ENCODE measurements at regions not wholly inside any gene's neighbourhood (a gene's known extent, or its start where the extent isn't known, plus 50 kb on each side); places are given as distances from the start of the nearest gene placed in this dataset.

- H3K9me3 ChIP-seq (ENCODE audit: control extremely low read depth in 1 of 3, control insufficient read depth in 2 of 3, insufficient read depth in 1 of 3, low read length in 2 of 3), result no peaks in the 10 kb centered on the region
- no peak overlapping the region for H3K27ac ChIP-seq (ENCODE audit: low read length in 2 of 2)
- H3K9ac ChIP-seq (ENCODE audit: low read length), result no peak overlapping the region
- no peak overlapping the region for H2AFZ ChIP-seq (ENCODE audit: insufficient read depth, low read depth, low read length, poor library complexity, severe bottlenecking)
- no peaks in the 10 kb centered on the region for H3K4me1 ChIP-seq (ENCODE audit: control insufficient read depth in 2 of 2, insufficient read depth in 2 of 2, low read length in 2 of 2)
- no peak overlapping the region for H3K4me2 ChIP-seq (replicated peaks; ENCODE audit: low read depth, low read length, poor library complexity, severe bottlenecking)
- H3K4me1 Mint-ChIP-seq, result no peaks in the 10 kb centered on the region
- POLR2A ChIA-PET, result no interaction called here
- intact Hi-C loops (cut with micrococcal nuclease), result no loop called here
- TF ChIP-seq, protein P1, sequence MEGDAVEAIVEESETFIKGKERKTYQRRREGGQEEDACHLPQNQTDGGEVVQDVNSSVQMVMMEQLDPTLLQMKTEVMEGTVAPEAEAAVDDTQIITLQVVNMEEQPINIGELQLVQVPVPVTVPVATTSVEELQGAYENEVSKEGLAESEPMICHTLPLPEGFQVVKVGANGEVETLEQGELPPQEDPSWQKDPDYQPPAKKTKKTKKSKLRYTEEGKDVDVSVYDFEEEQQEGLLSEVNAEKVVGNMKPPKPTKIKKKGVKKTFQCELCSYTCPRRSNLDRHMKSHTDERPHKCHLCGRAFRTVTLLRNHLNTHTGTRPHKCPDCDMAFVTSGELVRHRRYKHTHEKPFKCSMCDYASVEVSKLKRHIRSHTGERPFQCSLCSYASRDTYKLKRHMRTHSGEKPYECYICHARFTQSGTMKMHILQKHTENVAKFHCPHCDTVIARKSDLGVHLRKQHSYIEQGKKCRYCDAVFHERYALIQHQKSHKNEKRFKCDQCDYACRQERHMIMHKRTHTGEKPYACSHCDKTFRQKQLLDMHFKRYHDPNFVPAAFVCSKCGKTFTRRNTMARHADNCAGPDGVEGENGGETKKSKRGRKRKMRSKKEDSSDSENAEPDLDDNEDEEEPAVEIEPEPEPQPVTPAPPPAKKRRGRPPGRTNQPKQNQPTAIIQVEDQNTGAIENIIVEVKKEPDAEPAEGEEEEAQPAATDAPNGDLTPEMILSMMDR (IDR thresholded peaks at IDR 0.05), result no peak
- no peak for TF ChIP-seq EZH2 (IDR thresholded peaks at IDR 0.05; ENCODE audit: borderline replicate concordance, insufficient read depth, low read depth, low read length, poor library complexity, severe bottlenecking)
- no peaks in the 10 kb centered on the region for H3K9me3 Mint-ChIP-seq (ENCODE audit: insufficient read depth)
- 90% methylated on average over 1 of the region's 2 CpGs for WGBS (ENCODE audit: insufficient coverage)
- no peaks in the 10 kb centered on the region for H3K27me3 Mint-ChIP-seq
- no peak for ATAC-seq (ENCODE audit: low read depth)
- CTCF ChIA-PET, result no interaction called here
- H3K27me3 ChIP-seq (replicated peaks in 1 of 4; ENCODE audit: control extremely low read depth in 1 of 4, control insufficient read depth in 3 of 4, insufficient read depth in 4 of 4, low read length in 3 of 4), result no peaks in the 10 kb centered on the region
- no peak overlapping the region for H3K27ac Mint-ChIP-seq
- H3K4me3 Mint-ChIP-seq, result no peak overlapping the region
- no peaks in the 10 kb centered on the region for H3K36me3 ChIP-seq (replicated peaks in 1 of 2; ENCODE audit: control extremely low read depth in 1 of 2, control insufficient read depth in 1 of 2, extremely low read depth in 1 of 2, insufficient read depth in 2 of 2, low read length in 1 of 2)
- no peaks in the 10 kb centered on the region for H4K20me1 ChIP-seq (ENCODE audit: control insufficient read depth, insufficient read depth, low read length, poor library complexity, severe bottlenecking)
- DNase-seq, result no peak
- H3K4me3 ChIP-seq (ENCODE audit: control extremely low read depth in 1 of 5, extremely low read depth in 1 of 5, insufficient read depth in 1 of 5, low read depth in 2 of 5, low read length in 4 of 5), result no peak overlapping the region
- H3K79me2 ChIP-seq (ENCODE audit: control insufficient read depth, insufficient read depth, low read length), result no peaks in the 10 kb centered on the region
Observed at GRCh38 chr7:41028580-41028979, 674.3 kb downstream of the INHBA start.

- Histone ChIP-seq H4K20me1 (ENCODE audit: control insufficient read depth, insufficient read depth, low read length, poor library complexity, severe bottlenecking) (no peaks in the 10 kb centered on the region), H3K4me1 (ENCODE audit: control insufficient read depth in 2 of 2, insufficient read depth in 2 of 2, low read length in 2 of 2) (no peaks in the 10 kb centered on the region), H3K79me2 (ENCODE audit: control insufficient read depth, insufficient read depth, low read length) (no peaks in the 10 kb centered on the region), H3K27me3 (replicated peaks in 1 of 4; ENCODE audit: control extremely low read depth in 1 of 4, control insufficient read depth in 3 of 4, insufficient read depth in 4 of 4, low read length in 3 of 4) (no peaks in the 10 kb centered on the region), H3K36me3 (replicated peaks in 1 of 2; ENCODE audit: control extremely low read depth in 1 of 2, control insufficient read depth in 1 of 2, extremely low read depth in 1 of 2, insufficient read depth in 2 of 2, low read length in 1 of 2) (no peaks in the 10 kb centered on the region), H3K9me3 (ENCODE audit: control extremely low read depth in 1 of 3, control insufficient read depth in 2 of 3, insufficient read depth in 1 of 3, low read length in 2 of 3) (no peaks in the 10 kb centered on the region), H3K4me3 (ENCODE audit: control extremely low read depth in 1 of 5, extremely low read depth in 1 of 5, insufficient read depth in 1 of 5, low read depth in 2 of 5, low read length in 4 of 5) (no peak overlapping the region), H2AFZ (ENCODE audit: insufficient read depth, low read depth, low read length, poor library complexity, severe bottlenecking) (no peak overlapping the region), H3K4me2 (replicated peaks; ENCODE audit: low read depth, low read length, poor library complexity, severe bottlenecking) (no peak overlapping the region), H3K27ac (ENCODE audit: low read length in 2 of 2) (no peak overlapping the region), H3K9ac (ENCODE audit: low read length) (no peak overlapping the region)
- Mint-ChIP-seq H3K9me3 (ENCODE audit: insufficient read depth) (no peaks in the 10 kb centered on the region), H3K4me3 (no peak overlapping the region), H3K4me1 (no peaks in the 10 kb centered on the region), H3K27me3 (no peaks in the 10 kb centered on the region), H3K27ac (no peak overlapping the region)
- CTCF ChIA-PET, result no interaction called here
- WGBS (ENCODE audit: insufficient coverage), result no CpG with 5 or more reads among the region's 7 CpGs
- ATAC-seq (ENCODE audit: low read depth) (no peak), DNase-seq (no peak)
- TF ChIP-seq, protein P1 (IDR thresholded peaks at IDR 0.05), result no peak
- intact Hi-C loops (cut with micrococcal nuclease), result no loop called here
- POLR2A ChIA-PET, result no interaction called here
Observed at GRCh38 chr7:41027428-41028115, 675.3 kb downstream of the INHBA start.
